ENCODE measurements at regions not wholly inside any gene's neighbourhood (a gene's known extent, or its start where the extent isn't known, plus 50 kb on each side); places are given as distances from the start of the nearest gene placed in this dataset.

DNA sequence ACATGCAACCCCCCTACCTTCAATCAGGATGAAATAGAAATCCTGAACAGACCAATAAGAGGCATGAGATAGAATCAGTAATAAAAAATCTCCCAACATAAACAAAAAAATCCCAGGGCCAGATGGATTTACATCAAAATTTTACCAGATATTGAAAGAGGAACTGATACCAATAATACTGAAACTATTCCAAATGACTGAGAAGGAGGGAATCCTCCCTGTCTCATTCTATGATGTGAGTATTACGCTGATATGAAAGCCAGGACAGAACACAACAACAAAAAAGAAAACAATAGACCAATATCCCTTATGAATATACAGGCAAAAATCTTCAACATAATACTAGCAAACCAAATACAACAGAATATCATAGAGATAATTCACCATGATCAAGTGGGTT is 109.0 kb upstream of the SMC2 start:
- Mint-ChIP-seq H3K27ac (ENCODE audit: unreplicated experiment) (no peak overlapping the region), H3K4me3 (no peak overlapping the region), H3K4me1 (no peaks in the 10 kb centered on the region), H3K27me3 (ENCODE audit: low read depth) (peaks cover 3% of the 10 kb centered on the region), H3K9me3 (no peaks in the 10 kb centered on the region), H3K36me3 (ENCODE audit: low read depth) (no peaks in the 10 kb centered on the region)
- DNase-seq (ENCODE audit: low read depth, low spot score) = no peak
- TF ChIP-seq CTCF (conservative IDR thresholded peaks at IDR 0.05) = no peak

- H3K9me3 Mint-ChIP-seq = no peaks in the 10 kb centered on the region
Measured at GRCh38 chr9:103988821-103989220, 105.3 kb upstream of the SMC2 start.

GRCh38 chr9:103990311-103990710 is 103.8 kb upstream of the SMC2 start:
- Mint-ChIP-seq H3K9me3 (no peaks in the 10 kb centered on the region), H3K4me3 (no peak overlapping the region), H3K36me3 (ENCODE audit: low read depth) (no peaks in the 10 kb centered on the region), H3K27ac (ENCODE audit: unreplicated experiment) (no peak overlapping the region), H3K27me3 (ENCODE audit: low read depth) (peaks cover 3% of the 10 kb centered on the region), H3K4me1 (no peaks in the 10 kb centered on the region)
- DNase-seq (ENCODE audit: low read depth, low spot score) = no peak
- TF ChIP-seq CTCF (conservative IDR thresholded peaks at IDR 0.05) = no peak

More at GRCh38 chr9:103988821-103989220, 105.3 kb upstream of the SMC2 start:
- Mint-ChIP-seq H3K36me3 (ENCODE audit: low read depth) (no peaks in the 10 kb centered on the region), H3K4me3 (no peak overlapping the region), H3K27ac (ENCODE audit: unreplicated experiment) (no peak overlapping the region), H3K4me1 (no peaks in the 10 kb centered on the region), H3K27me3 (ENCODE audit: low read depth) (peaks cover 5% of the 10 kb centered on the region)
- TF ChIP-seq CTCF (conservative IDR thresholded peaks at IDR 0.05) = no peak
- no peak for DNase-seq (ENCODE audit: low read depth, low spot score)

GRCh38 chr9:103991001-103991400 is 103.1 kb upstream of the SMC2 start:
- no peak overlapping the region for H3K27ac Mint-ChIP-seq (ENCODE audit: unreplicated experiment)
- no peak for TF ChIP-seq CTCF (conservative IDR thresholded peaks at IDR 0.05)
- H3K36me3 Mint-ChIP-seq (ENCODE audit: low read depth) = no peaks in the 10 kb centered on the region
- peaks cover 3% of the 10 kb centered on the region for H3K27me3 Mint-ChIP-seq (ENCODE audit: low read depth)
- no peaks in the 10 kb centered on the region for H3K9me3 Mint-ChIP-seq
- no peak overlapping the region for H3K4me3 Mint-ChIP-seq
- no peak for DNase-seq (ENCODE audit: low read depth, low spot score)
- no peaks in the 10 kb centered on the region for H3K4me1 Mint-ChIP-seq

DNA sequence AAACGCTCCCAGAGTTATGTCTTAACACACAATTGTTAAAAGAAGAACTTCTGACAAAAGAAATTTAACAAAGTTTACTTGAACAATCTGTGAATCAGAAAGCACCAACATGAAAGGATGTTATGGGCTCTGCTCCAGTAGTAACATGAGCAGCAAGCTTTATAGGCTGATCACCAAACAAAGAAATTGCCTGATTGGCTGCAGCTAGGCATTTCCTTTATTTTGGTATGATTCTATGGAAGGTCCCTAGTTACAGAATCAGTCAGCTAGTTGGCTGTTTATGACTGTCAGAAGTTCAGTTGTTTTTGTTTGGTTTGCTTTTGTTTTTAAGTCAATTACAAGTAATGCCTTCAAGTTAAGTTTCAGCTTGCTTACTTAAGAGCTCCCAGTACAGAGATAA is 102.4 kb upstream of the SMC2 start:
- Mint-ChIP-seq H3K27ac (ENCODE audit: unreplicated experiment) (no peak overlapping the region), H3K36me3 (ENCODE audit: low read depth) (no peaks in the 10 kb centered on the region), H3K4me1 (no peaks in the 10 kb centered on the region), H3K27me3 (ENCODE audit: low read depth) (peaks cover 3% of the 10 kb centered on the region), H3K4me3 (no peak overlapping the region), H3K9me3 (no peaks in the 10 kb centered on the region)
- DNase-seq (ENCODE audit: low read depth, low spot score) = no peak
- no peak for TF ChIP-seq CTCF (conservative IDR thresholded peaks at IDR 0.05)
